ENCODE measurements at regions not wholly inside any gene's neighbourhood (a gene's known extent, or its start where the extent isn't known, plus 50 kb on each side); places are given as distances from the start of the nearest gene placed in this dataset.

DNA sequence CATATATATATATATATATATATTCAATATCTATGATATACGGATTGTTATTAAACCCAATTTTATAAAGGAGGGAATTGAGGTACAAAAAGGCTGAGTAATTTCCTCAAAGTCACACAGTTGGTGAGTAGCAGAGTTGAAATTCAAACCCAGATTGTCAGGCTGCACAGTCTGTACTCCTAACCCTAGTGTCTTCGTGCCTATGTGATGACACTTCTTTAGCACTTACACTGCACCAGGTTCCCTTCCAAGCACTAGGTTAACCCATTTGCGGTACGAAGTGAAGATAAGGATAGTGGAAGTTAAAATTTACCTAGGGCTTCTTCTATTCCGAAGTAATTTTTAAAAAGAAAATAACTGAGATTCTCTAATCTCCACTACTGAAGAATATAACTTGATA is 125.1 kb upstream of the TSPAN8 start:
- TF ChIP-seq, protein P1, sequence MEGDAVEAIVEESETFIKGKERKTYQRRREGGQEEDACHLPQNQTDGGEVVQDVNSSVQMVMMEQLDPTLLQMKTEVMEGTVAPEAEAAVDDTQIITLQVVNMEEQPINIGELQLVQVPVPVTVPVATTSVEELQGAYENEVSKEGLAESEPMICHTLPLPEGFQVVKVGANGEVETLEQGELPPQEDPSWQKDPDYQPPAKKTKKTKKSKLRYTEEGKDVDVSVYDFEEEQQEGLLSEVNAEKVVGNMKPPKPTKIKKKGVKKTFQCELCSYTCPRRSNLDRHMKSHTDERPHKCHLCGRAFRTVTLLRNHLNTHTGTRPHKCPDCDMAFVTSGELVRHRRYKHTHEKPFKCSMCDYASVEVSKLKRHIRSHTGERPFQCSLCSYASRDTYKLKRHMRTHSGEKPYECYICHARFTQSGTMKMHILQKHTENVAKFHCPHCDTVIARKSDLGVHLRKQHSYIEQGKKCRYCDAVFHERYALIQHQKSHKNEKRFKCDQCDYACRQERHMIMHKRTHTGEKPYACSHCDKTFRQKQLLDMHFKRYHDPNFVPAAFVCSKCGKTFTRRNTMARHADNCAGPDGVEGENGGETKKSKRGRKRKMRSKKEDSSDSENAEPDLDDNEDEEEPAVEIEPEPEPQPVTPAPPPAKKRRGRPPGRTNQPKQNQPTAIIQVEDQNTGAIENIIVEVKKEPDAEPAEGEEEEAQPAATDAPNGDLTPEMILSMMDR (IDR thresholded peaks at IDR 0.05 in 4 of 5, conservative IDR thresholded peaks at IDR 0.05 in 1 of 5): no peak
- no peak for TF ChIP-seq POLR2A (IDR thresholded peaks at IDR 0.05)

All from gastrocnemius medialis (tissue), 4 donors.